Glutamatergic neuron (in vitro differentiated cells): ENCODE measurements at regions not wholly inside any gene's neighbourhood (a gene's known extent, or its start where the extent isn't known, plus 50 kb on each side); places are given as distances from the start of the nearest gene placed in this dataset.

ENCODE experiments used
- DNase-seq: peaks from one replicate; pipeline ENCODE4 v3.0.0; 2022
- H3K27ac Mint-ChIP-seq: one replicate; pipeline ENCODE4 v1.8.0; 2020; ENCODE audit warnings: mild to moderate bottlenecking, mixed read lengths, inconsistent platforms; ENCODE audit not compliant: unreplicated experiment
- H3K27me3 Mint-ChIP-seq: one replicate; pipeline ENCODE4 v1.8.0; 2020; ENCODE audit warnings: mild to moderate bottlenecking, moderate library complexity, mixed read lengths, inconsistent platforms; ENCODE audit not compliant: unreplicated experiment
- H3K36me3 Mint-ChIP-seq: one replicate; pipeline ENCODE4 v1.8.0; 2020; ENCODE audit warnings: mild to moderate bottlenecking, mixed read lengths, inconsistent platforms; ENCODE audit not compliant: unreplicated experiment
- H3K4me1 Mint-ChIP-seq: one replicate; pipeline ENCODE4 v1.8.0; 2020; ENCODE audit warnings: mild to moderate bottlenecking, low read depth, mixed read lengths, inconsistent platforms; ENCODE audit not compliant: unreplicated experiment
- H3K4me3 Mint-ChIP-seq: one replicate; pipeline ENCODE4 v1.8.0; 2020; ENCODE audit warnings: mild to moderate bottlenecking, mixed read lengths, inconsistent platforms; ENCODE audit not compliant: unreplicated experiment
- H3K9me3 Mint-ChIP-seq: one replicate; pipeline ENCODE4 v1.8.0; 2020; ENCODE audit warnings: mild to moderate bottlenecking, moderate library complexity, mixed read lengths, inconsistent platforms; ENCODE audit not compliant: unreplicated experiment
- CTCF ChIP-seq: fragments of 200-600 bp; sonication (generic); IDR thresholded peaks from one replicate; pipeline ENCODE4 v1.5.0; 2021; ENCODE audit not compliant: partially characterized antibody, unreplicated experiment

- TF ChIP-seq CTCF = no peak
- DNase-seq = no peak
- H3K4me1 Mint-ChIP-seq = no peaks in the 10 kb centered on the region
- H3K36me3 Mint-ChIP-seq = peaks cover 25% of the 10 kb centered on the region
- peaks cover 7% of the 10 kb centered on the region for H3K27me3 Mint-ChIP-seq
- H3K9me3 Mint-ChIP-seq = peaks cover 31% of the 10 kb centered on the region
- H3K4me3 Mint-ChIP-seq = no peak overlapping the region
- H3K27ac Mint-ChIP-seq = no peak overlapping the region
Observed at GRCh38 chr22:48268293-48268692, 1505.8 kb downstream of the TBC1D22A start.

- Mint-ChIP-seq H3K4me1 (no peaks in the 10 kb centered on the region), H3K27me3 (peaks cover 9% of the 10 kb centered on the region), H3K27ac (no peak overlapping the region), H3K36me3 (peaks cover 25% of the 10 kb centered on the region), H3K9me3 (peaks cover 31% of the 10 kb centered on the region), H3K4me3 (no peak overlapping the region)
- no peak for DNase-seq
- no peak for TF ChIP-seq CTCF
Observed at GRCh38 chr22:48267681-48268080, 1505.2 kb downstream of the TBC1D22A start.

- Mint-ChIP-seq H3K27me3 (peaks cover 9% of the 10 kb centered on the region), H3K4me1 (no peaks in the 10 kb centered on the region), H3K9me3 (peaks cover 28% of the 10 kb centered on the region), H3K27ac (no peak overlapping the region), H3K4me3 (no peak overlapping the region), H3K36me3 (peaks cover 20% of the 10 kb centered on the region)
- no peak for TF ChIP-seq CTCF
- DNase-seq = no peak
Observed at GRCh38 chr22:48265000-48265625, 1502.7 kb downstream of the TBC1D22A start.

GRCh38 chr22:48264586-48264985 is 1502.1 kb downstream of the TBC1D22A start:
- Mint-ChIP-seq H3K4me3 (no peak overlapping the region), H3K27ac (no peak overlapping the region), H3K4me1 (no peaks in the 10 kb centered on the region), H3K36me3 (peaks cover 20% of the 10 kb centered on the region), H3K27me3 (peaks cover 9% of the 10 kb centered on the region), H3K9me3 (peaks cover 28% of the 10 kb centered on the region)
- no peak for TF ChIP-seq CTCF
- no peak for DNase-seq

GRCh38 chr22:48263791-48264351 is 1501.4 kb downstream of the TBC1D22A start:
- no peak for TF ChIP-seq CTCF
- Mint-ChIP-seq H3K27ac (no peak overlapping the region), H3K27me3 (peaks cover 9% of the 10 kb centered on the region), H3K36me3 (peaks cover 13% of the 10 kb centered on the region), H3K4me1 (no peaks in the 10 kb centered on the region), H3K4me3 (no peak overlapping the region), H3K9me3 (peaks cover 23% of the 10 kb centered on the region)
- no peak for DNase-seq
